ENCODE measurements at regions not wholly inside any gene's neighbourhood (a gene's known extent, or its start where the extent isn't known, plus 50 kb on each side); places are given as distances from the start of the nearest gene placed in this dataset.

DNA sequence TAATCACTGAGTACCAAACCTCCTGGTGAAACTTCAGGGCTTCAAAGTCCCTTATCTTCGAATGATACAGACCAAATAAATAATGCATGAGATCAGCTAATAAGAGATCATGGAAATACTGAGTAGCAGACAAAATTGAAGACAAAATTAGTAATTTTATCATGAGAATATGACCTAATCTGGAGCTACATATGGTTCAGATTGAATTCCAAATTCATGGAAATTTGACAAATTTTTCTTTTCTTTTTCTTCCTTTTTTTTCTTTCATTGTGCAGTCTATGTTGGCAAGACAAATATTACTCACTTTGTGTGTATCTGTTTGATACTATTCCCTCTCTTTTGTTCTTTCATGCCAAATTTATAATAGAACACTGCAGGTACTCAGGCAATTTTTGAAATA, 218.1 kb upstream of the KCNJ16 start:
- no peak for FAIRE-seq

DNA sequence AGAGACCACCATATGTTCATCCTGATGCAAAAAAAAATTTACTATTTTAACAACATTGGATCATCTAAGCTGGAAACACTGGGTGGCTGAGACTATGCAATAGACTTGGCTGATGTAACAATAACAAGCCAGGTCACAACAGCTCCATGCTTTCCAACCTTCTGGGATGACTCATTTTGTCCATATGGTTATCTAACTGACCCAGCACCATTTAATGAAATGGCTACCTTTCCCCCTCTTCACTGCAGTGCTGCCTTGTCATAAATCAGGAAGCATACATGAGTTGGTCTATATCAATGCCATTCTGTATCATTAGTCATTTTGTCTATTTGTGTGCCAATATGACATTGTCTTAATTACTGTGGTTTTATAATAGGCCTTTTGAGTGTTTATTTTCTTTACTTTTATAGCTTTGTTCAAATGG, 217.6 kb upstream of the KCNJ16 start:
- FAIRE-seq, result no peak

DNA sequence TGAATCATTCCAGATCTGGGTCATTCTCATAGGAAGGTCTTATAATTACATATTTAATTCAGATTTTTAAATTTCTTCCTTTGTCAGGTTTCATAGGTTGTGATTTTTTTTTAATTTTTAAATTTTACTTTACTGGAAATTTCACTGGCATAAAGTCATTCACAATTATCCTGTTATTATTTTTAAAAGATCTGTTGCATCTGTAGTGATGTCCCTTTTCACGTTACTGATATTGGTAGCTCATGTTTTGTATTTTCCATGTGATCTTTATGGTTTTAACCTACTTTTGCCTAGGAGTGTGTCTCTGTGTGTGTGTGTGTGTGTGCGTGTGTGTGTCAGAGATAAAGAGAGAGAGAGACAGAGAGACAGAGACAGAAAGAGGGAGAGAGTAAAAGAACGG, 216.6 kb upstream of the KCNJ16 start:
- FAIRE-seq, result no peak

- no peak for FAIRE-seq
Observed at GRCh38 chr17:69860142-69860680, 214.8 kb upstream of the KCNJ16 start.

GRCh38 chr17:69864462-69864861, 210.6 kb upstream of the KCNJ16 start:
- no peak for FAIRE-seq

DNA sequence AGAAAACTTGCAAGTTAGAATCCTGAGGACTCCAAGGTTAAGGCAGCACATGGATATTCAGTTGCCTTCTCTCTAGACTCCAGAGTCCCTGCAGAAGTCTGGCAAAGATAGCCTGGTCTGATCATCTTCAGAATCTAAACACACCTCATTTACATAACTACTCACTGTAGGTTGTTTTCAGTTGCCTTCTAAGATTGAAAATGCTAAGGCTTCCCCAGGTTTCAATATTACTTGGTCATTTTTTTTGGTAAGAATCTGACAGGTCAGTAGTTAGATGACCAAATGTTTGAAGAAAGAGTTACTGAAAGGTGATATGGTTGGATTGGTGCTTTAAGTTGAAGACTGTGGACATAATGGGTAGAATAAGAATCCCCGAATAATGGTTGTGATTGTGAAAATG, 205.4 kb upstream of the KCNJ16 start:
- no peak for FAIRE-seq

DNA sequence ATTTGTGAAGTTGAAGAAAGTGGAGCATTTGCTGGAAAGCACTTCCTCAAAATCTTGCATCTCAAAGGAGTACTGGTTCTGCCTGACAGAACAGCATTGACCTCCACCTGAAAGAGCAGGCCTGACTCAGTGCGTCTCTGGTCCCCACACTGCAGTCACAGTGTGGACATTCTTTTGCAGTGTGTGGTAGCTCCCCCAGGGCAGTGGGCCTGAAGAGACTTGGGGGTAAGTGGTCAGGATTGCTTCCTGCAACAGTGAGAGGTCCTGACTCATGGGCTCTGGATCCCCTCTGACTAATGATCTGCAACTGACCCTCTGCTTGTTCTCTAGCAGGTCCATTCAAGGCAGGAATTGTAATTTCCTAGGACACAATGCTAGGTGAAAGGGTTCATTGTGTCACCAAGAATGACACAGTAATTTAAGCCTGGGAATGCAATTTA, 204.9 kb upstream of the KCNJ16 start:
- FAIRE-seq, result no peak

- no peak for FAIRE-seq
Observed at GRCh38 chr17:69870751-69871199, 204.2 kb upstream of the KCNJ16 start.

- FAIRE-seq, result no peak
Observed at GRCh38 chr17:69871318-69871717, 203.7 kb upstream of the KCNJ16 start.

GRCh38 chr17:69872675-69873262, 202.3 kb upstream of the KCNJ16 start:
- FAIRE-seq, result no peak

DNA sequence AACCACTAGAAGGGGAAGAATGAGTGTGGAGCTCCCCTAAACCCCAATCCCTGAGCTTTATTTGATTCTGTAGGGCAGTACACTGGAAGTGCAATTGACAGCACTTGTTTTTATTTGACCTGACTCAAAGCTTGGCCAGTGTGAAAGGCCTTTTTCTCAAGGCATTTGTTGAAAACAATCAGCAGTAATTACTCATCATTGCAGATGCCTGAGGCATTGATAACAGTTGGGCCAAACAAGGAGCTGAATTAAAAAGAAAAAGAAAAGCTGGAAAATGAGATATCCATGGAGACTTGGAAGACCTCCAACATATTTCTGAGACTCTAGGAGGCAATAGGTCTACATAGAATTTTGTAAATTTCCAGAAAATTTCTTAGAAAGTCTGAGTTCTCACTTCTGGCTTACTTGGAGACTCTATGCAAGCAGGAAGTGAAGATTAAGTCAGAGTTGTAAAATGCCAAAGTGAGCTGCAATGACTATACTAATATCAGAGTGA, 200.8 kb upstream of the KCNJ16 start:
- no peak for FAIRE-seq

DNA sequence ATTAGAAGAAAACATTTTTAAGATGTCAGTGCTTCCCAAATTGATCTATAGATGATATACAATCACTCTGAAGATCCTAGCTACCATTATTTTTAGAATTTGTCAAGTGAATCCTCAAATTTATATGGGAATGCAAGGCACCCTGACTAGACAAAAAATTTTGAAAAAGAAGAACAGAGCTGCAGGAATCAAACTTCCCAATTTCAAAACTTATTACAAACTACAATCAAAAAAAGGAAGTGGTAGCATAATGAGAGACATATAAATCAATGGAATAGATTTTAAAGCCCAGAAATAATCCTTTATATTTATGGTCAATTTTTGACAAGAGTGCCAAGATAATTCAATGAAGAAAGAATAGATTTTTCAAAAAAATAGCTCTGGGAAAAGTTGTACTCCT, 198.3 kb upstream of the KCNJ16 start:
- FAIRE-seq, result no peak

GRCh38 chr17:69878661-69879060, 196.4 kb upstream of the KCNJ16 start:
- FAIRE-seq, result no peak

GRCh38 chr17:69879576-69879975, 195.4 kb upstream of the KCNJ16 start:
- no peak for FAIRE-seq

GRCh38 chr17:69880591-69881112, 194.4 kb upstream of the KCNJ16 start:
- FAIRE-seq, result no peak

DNA sequence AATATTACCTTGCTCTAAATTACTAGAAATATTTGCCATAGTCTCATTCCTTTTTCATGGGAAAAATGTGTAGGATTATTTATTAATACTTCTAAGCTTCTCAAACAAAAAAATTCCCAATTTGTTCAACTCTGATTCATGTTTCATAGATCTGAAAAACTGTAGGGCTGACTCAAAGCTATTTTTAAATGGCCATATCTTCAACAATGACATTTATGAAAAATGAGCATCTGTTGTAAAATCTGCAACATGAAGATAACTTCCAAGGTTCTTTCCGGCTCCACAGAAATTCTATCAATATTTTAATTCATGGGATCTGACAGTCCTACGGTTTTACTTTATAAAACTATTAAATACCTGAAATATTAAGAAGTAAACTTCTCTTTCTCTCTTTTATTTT, 192.7 kb upstream of the KCNJ16 start:
- no peak for FAIRE-seq

DNA sequence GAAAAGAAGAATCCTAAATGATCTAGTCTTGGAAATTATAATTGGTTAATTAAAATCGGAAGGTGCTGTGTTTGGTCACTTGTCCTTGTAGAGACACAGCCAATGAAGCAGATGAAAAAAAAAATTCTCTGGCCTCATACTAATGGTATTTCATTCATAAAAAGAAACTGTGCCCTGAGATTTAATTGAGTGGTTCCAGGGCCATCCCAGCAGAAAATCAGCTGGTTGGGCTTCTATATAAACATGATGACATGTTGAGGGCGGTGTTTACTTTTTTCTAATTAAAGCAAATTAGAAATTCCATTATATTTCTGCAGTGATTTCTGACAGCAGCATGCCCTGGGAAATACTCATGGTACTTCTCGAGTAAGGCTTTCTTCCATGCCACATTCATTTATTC, 191.9 kb upstream of the KCNJ16 start:
- FAIRE-seq, result no peak

- FAIRE-seq, result no peak
Observed at GRCh38 chr17:69884356-69884755, 190.7 kb upstream of the KCNJ16 start.

- no peak for FAIRE-seq
Observed at GRCh38 chr17:69884846-69885245, 190.2 kb upstream of the KCNJ16 start.

GRCh38 chr17:69898601-69899000, 176.4 kb upstream of the KCNJ16 start:
- FAIRE-seq, result no peak

- FAIRE-seq, result no peak
Observed at GRCh38 chr17:69900101-69900500, 174.9 kb upstream of the KCNJ16 start.

DNA sequence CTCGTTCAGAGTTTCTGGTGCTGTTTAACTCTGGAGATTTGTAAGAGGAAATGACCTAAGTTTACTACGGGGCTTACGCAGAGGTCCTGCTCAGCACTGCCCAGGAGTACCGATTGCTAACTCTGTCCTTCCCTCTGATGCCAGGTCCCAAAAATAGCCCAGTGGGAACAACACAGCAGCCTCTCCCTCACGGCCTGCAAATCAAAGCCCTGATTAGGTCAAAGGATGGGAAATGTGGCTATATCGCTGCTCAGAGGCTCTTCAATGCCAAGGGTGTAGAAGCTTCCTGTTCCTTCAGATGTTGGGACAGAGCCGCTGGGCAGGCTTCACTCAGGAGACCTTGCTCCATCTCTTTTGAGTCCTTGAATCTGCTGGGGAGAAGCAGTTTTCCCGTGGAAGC, 174.2 kb upstream of the KCNJ16 start:
- FAIRE-seq, result no peak

DNA sequence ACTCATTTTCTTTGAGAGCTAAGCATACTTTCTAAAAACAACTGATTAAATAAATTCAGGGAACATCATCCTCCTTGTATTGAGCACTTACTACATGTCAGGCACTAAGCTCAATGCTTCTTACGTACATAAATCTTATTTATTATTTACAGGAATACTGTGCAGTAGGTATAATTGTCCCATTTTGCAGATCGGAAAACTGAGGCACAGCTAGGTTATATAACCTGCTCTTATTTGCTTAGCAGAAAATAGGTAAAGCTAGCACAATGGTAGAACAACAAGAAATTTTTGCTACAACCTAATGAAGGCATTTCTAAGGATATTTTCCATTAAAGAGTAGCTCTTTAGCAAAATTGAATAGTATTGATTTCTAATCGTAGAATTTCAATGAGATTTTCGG, 168.7 kb upstream of the KCNJ16 start:
- FAIRE-seq, result no peak

- no peak for FAIRE-seq
Observed at GRCh38 chr17:69907132-69907847, 167.7 kb upstream of the KCNJ16 start.

Data from A204.1 (cell line).